Naive thymus-derived CD4-positive, alpha-beta T cell (primary cell): ENCODE measurements at regions not wholly inside any gene's neighbourhood (a gene's known extent, or its start where the extent isn't known, plus 50 kb on each side); places are given as distances from the start of the nearest gene placed in this dataset.
"Not testable (repeated sequence)": the region's sequence is repeated elsewhere in the genome, so short reads cannot be mapped to it uniquely, and the experiment has no call there.

Experiments used
- ATAC-seq: fragments of 150-1000 bp; cut with Tn5 transposase; 2 replicates; pipeline ENCODE4 v1.10.0; 2021; ENCODE audit warnings: mild to moderate bottlenecking, moderate library complexity
- CTCF ChIA-PET: fragments of 350-600 bp; sonication (Branson Sonifier 250); formaldehyde crosslinking; loops from one replicate; lab custom pipeline; 2021; ENCODE audit warnings: antibody characterized with exemption; lab: Charles Lee
- POLR2A ChIA-PET: fragments of 350-600 bp; sonication (Branson Sonifier 250); formaldehyde crosslinking; loops from one replicate; lab custom pipeline; 2021; ENCODE audit warnings: antibody characterized with exemption, inconsistent platforms; lab: Charles Lee
- DNase-seq, 9 donors: peaks; one replicate each; pipeline versions ENCODE4 v3.0.0 to v3.0.0-alpha.2; 2020 to 2022; ENCODE audit warnings: mixed read lengths in 1 of 9
- H3K27ac ChIP-seq: one replicate; pipeline ENCODE4 v1.7.0; 2013; ENCODE audit warnings: mild to moderate bottlenecking, low read depth, low read length, moderate library complexity
- H3K27me3 ChIP-seq, 2 donors: one replicate each; pipeline ENCODE4 v1.7.0; 2013; ENCODE audit warnings: low read length in 2 of 2, mild to moderate bottlenecking in 2 of 2, moderate library complexity in 2 of 2; ENCODE audit not compliant: control insufficient read depth in 2 of 2, insufficient read depth in 2 of 2
- H3K36me3 ChIP-seq, 3 experiments: 1 replicate in 2 of 3; 2 replicates in 1 of 3; pipeline ENCODE4 v1.7.0; 2013; ENCODE audit warnings: low read length in 3 of 3, mild to moderate bottlenecking in 3 of 3, moderate library complexity in 1 of 3; ENCODE audit not compliant: insufficient read depth in 3 of 3, control insufficient read depth in 2 of 3
- H3K4me1 ChIP-seq, 2 donors: one replicate each; pipeline ENCODE4 v1.7.0; 2013; ENCODE audit warnings: low read length in 2 of 2, mild to moderate bottlenecking in 2 of 2, moderate library complexity in 1 of 2; ENCODE audit not compliant: control insufficient read depth in 2 of 2, insufficient read depth in 2 of 2
- H3K4me3 ChIP-seq: 2 replicates; pipeline ENCODE4 v1.7.0; 2013; ENCODE audit warnings: mild to moderate bottlenecking, low read length
- H3K9me3 ChIP-seq, 3 experiments: 1 replicate in 2 of 3; 2 replicates in 1 of 3; pipeline ENCODE4 v1.7.0; 2013; ENCODE audit warnings: low read length in 3 of 3; ENCODE audit not compliant: control insufficient read depth in 2 of 3
- H3K27ac Mint-ChIP-seq, 9 donors: one replicate each; pipeline ENCODE4 v1.8.0; 2020 to 2022; ENCODE audit warnings: mixed read lengths in 9 of 9, mild to moderate bottlenecking in 8 of 9, moderate library complexity in 5 of 9, inconsistent platforms in 2 of 9
- H3K27me3 Mint-ChIP-seq, 5 donors: one replicate each; pipeline ENCODE4 v1.8.0; 2021 to 2022; ENCODE audit warnings: mixed read lengths in 5 of 5, mild to moderate bottlenecking in 1 of 5
- H3K36me3 Mint-ChIP-seq, 5 donors: one replicate each; pipeline ENCODE4 v1.8.0; 2020 to 2022; ENCODE audit warnings: mixed read lengths in 5 of 5, mild to moderate bottlenecking in 3 of 5, inconsistent platforms in 1 of 5
- H3K4me1 Mint-ChIP-seq, 7 donors: one replicate each; pipeline ENCODE4 v1.8.0; 2020 to 2022; ENCODE audit warnings: mixed read lengths in 7 of 7, mild to moderate bottlenecking in 3 of 7, inconsistent platforms in 1 of 7
- H3K4me3 Mint-ChIP-seq, 10 donors: one replicate each; pipeline ENCODE4 v1.8.0; 2020 to 2022; ENCODE audit warnings: mild to moderate bottlenecking in 10 of 10, mixed read lengths in 10 of 10, moderate library complexity in 6 of 10, inconsistent platforms in 2 of 10
- H3K9me3 Mint-ChIP-seq, 11 donors: one replicate each; pipeline ENCODE4 v1.8.0; 2020 to 2022; ENCODE audit warnings: mixed read lengths in 11 of 11, mild to moderate bottlenecking in 4 of 11, inconsistent platforms in 1 of 11, moderate library complexity in 1 of 11
- intact Hi-C, 2 donors: fragments of 100-400 bp; cut with micrococcal nuclease; formaldehyde crosslinking; loops; one replicate each; pipeline ENCODE4 v1.15.1; 2023

GRCh38 chr6:112427011-112427410 lies 79.9 kb downstream of the RFPL4B start:
- intact Hi-C loops, H3K4me1 Mint-ChIP-seq, H3K36me3 ChIP-seq, H3K36me3 Mint-ChIP-seq, H3K27me3 ChIP-seq, H3K4me3 ChIP-seq, CTCF ChIA-PET, H3K27ac ChIP-seq, H3K4me1 ChIP-seq, POLR2A ChIA-PET, H3K9me3 ChIP-seq, H3K27ac Mint-ChIP-seq, ATAC-seq, H3K4me3 Mint-ChIP-seq, DNase-seq: not testable (repeated sequence)
- Mint-ChIP-seq H3K27me3 (peaks cover 0 to 21% (median 5%) of the 10 kb centered on the region in 5 donors), H3K9me3 (peaks cover 0 to 29% (median 11%) of the 10 kb centered on the region in 11 donors)

DNA sequence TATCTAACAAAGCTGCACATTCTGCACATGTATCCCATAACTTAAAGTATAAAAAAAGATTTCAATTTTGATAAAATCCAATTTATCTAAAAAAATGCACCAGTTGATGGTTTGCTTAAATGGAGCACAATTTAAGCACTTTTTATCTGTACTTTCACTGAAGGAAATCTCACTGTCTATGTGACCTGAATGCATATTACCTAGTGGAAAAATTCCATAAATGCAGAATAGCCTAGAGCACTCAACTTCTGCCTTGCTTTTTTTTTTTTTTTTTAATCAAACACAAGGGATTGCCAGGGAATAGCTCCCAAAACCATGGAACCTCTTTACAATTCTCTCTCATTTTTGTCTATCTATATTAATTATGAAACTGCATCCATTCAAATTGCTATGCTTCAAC lies 80.4 kb downstream of the RFPL4B start:
- Histone ChIP-seq H3K4me1 (no peaks in the 10 kb centered on the region), H3K4me3 (no peak overlapping the region), H3K9me3 (no peaks in the 10 kb centered on the region), H3K36me3 (no peaks in the 10 kb centered on the region), H3K27ac (no peak overlapping the region), H3K27me3 (no peaks in the 10 kb centered on the region)
- Mint-ChIP-seq H3K4me1 (no peaks in the 10 kb centered on the region), H3K36me3 (no peaks in the 10 kb centered on the region), H3K27me3 (peaks cover 0 to 18% (median 4%) of the 10 kb centered on the region in 5 donors), H3K27ac (no peak overlapping the region), H3K9me3 (peaks cover 0 to 27% (median 11%) of the 10 kb centered on the region in 11 donors), H3K4me3 (no peak overlapping the region)
- POLR2A ChIA-PET, result no interaction called here
- intact Hi-C loops, result no loop called here
- ATAC-seq, result no peak
- no peak for DNase-seq
- CTCF ChIA-PET, result no interaction called here

GRCh38 chr6:112428477-112428876 lies 81.3 kb downstream of the RFPL4B start:
- H3K9me3 ChIP-seq, result no peaks in the 10 kb centered on the region
- no peak overlapping the region for H3K4me3 Mint-ChIP-seq
- DNase-seq (no peak), ATAC-seq (no peak)
- POLR2A ChIA-PET, result no interaction called here
- no peaks in the 10 kb centered on the region for H3K36me3 Mint-ChIP-seq
- H3K27me3 Mint-ChIP-seq, result peaks cover 0 to 10% (median 0%) of the 10 kb centered on the region in 5 donors
- no peak overlapping the region for H3K4me3 ChIP-seq
- CTCF ChIA-PET, result no interaction called here
- H3K4me1 Mint-ChIP-seq, result no peaks in the 10 kb centered on the region
- no peak overlapping the region for H3K27ac Mint-ChIP-seq
- H3K4me1 ChIP-seq, result no peaks in the 10 kb centered on the region
- no peak overlapping the region for H3K27ac ChIP-seq
- intact Hi-C loops, result no loop called here
- H3K27me3 ChIP-seq, result no peaks in the 10 kb centered on the region
- H3K9me3 Mint-ChIP-seq, result peaks cover 0 to 22% (median 7%) of the 10 kb centered on the region in 11 donors
- H3K36me3 ChIP-seq, result no peaks in the 10 kb centered on the region

DNA sequence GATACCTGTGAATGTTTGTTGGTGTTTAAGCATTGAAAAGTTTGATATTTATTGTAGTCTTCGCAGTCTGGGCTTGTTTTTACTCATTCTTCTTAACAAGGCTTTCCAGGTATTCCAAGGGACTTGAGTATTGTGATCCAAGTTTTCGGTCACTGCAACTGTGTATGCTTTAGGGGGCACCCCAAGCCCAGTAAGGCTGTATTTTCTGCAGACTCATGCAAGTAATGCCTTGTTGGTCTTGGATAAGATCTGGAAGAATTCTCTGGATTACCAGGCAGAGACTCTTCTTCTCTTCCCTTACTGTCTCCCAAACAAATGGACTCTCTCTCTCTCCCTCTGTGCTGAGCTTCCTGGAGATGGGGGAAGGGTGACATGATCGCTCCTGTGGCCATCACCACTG lies 82.1 kb downstream of the RFPL4B start:
- Mint-ChIP-seq H3K36me3 (no peaks in the 10 kb centered on the region), H3K9me3 (peaks cover 0 to 18% (median 4%) of the 10 kb centered on the region in 11 donors), H3K27ac (no peak overlapping the region), H3K27me3 (peaks cover 0 to 3% (median 0%) of the 10 kb centered on the region in 5 donors), H3K4me1 (no peaks in the 10 kb centered on the region), H3K4me3 (no peak overlapping the region)
- Histone ChIP-seq H3K36me3 (no peaks in the 10 kb centered on the region), H3K4me1 (no peaks in the 10 kb centered on the region), H3K9me3 (no peaks in the 10 kb centered on the region), H3K27me3 (no peaks in the 10 kb centered on the region), H3K27ac (no peak overlapping the region), H3K4me3 (no peak overlapping the region)
- ATAC-seq, result no peak
- intact Hi-C loops, result no loop called here
- POLR2A ChIA-PET, result no interaction called here
- CTCF ChIA-PET, result no interaction called here
- no peak for DNase-seq

- no peaks in the 10 kb centered on the region for H3K4me1 Mint-ChIP-seq
- DNase-seq (no peak), ATAC-seq (no peak)
- peaks cover 0 to 8% (median 0%) of the 10 kb centered on the region in 11 donors for H3K9me3 Mint-ChIP-seq
- no peak overlapping the region for H3K27ac Mint-ChIP-seq
- intact Hi-C loops, result no loop called here
- Histone ChIP-seq H3K4me3 (no peak overlapping the region), H3K4me1 (no peaks in the 10 kb centered on the region), H3K9me3 (no peaks in the 10 kb centered on the region), H3K27ac (no peak overlapping the region), H3K36me3 (no peaks in the 10 kb centered on the region), H3K27me3 (no peaks in the 10 kb centered on the region)
- no peaks in the 10 kb centered on the region for H3K27me3 Mint-ChIP-seq
- ChIA-PET POLR2A (no interaction called here), CTCF (no interaction called here)
- H3K36me3 Mint-ChIP-seq, result no peaks in the 10 kb centered on the region
- H3K4me3 Mint-ChIP-seq, result no peak overlapping the region
These were observed 84.7 kb downstream of the RFPL4B start for GRCh38 chr6:112431803-112432202.

DNA sequence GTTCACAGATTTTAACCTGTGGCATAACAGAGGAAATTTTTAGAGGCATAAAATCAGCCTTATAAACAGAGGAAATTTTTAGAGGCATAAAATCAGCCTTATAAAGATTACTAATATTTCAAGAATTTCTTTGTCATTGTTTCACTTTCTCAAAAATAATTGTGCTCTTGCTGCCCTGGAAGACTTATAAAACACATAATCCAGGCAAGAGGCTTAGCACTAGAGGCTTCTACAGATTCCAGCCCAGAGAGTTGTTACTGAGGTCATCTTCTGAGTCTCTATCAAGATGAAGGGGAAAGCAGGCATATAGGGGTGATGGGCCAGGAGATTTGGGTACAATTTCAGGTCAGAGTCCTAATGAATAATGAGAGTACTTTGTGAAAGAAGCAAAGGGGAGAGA lies 85.7 kb downstream of the RFPL4B start:
- DNase-seq, result no peak
- Histone ChIP-seq H3K36me3 (no peaks in the 10 kb centered on the region), H3K4me3 (no peak overlapping the region), H3K9me3 (no peaks in the 10 kb centered on the region), H3K27ac (no peak overlapping the region), H3K27me3 (no peaks in the 10 kb centered on the region), H3K4me1 (no peaks in the 10 kb centered on the region)
- Mint-ChIP-seq H3K4me3 (no peak overlapping the region), H3K36me3 (no peaks in the 10 kb centered on the region), H3K9me3 (peaks cover 0 to 5% (median 0%) of the 10 kb centered on the region in 11 donors), H3K27me3 (no peaks in the 10 kb centered on the region), H3K4me1 (no peaks in the 10 kb centered on the region), H3K27ac (no peak overlapping the region)
- ChIA-PET CTCF (no interaction called here), POLR2A (no interaction called here)
- intact Hi-C loops, result no loop called here
- ATAC-seq, result no peak

GRCh38 chr6:112433457-112433856 lies 86.3 kb downstream of the RFPL4B start:
- no peak overlapping the region for H3K27ac Mint-ChIP-seq
- Histone ChIP-seq H3K27ac (no peak overlapping the region), H3K9me3 (no peaks in the 10 kb centered on the region), H3K4me3 (no peak overlapping the region), H3K4me1 (no peaks in the 10 kb centered on the region), H3K36me3 (no peaks in the 10 kb centered on the region), H3K27me3 (no peaks in the 10 kb centered on the region)
- ChIA-PET CTCF (no interaction called here), POLR2A (no interaction called here)
- DNase-seq (no peak), ATAC-seq (no peak)
- H3K4me1 Mint-ChIP-seq, result no peaks in the 10 kb centered on the region
- H3K4me3 Mint-ChIP-seq, result no peak overlapping the region
- intact Hi-C loops, result no loop called here
- H3K9me3 Mint-ChIP-seq, result peaks cover 0 to 5% (median 0%) of the 10 kb centered on the region in 11 donors
- H3K36me3 Mint-ChIP-seq, result no peaks in the 10 kb centered on the region
- H3K27me3 Mint-ChIP-seq, result no peaks in the 10 kb centered on the region
